Large intestine (tissue), 3 donors: ENCODE measurements at regions not wholly inside any gene's neighbourhood (a gene's known extent, or its start where the extent isn't known, plus 50 kb on each side); places are given as distances from the start of the nearest gene placed in this dataset.

ENCODE experiments used
- DNase-seq, 2 donors: peaks; one replicate each; pipeline versions ENCODE4 v3.0.0 to v3.0.0-alpha.2; 2013
- H3K27ac ChIP-seq: one replicate; pipeline ENCODE4 v1.5.1; 2013; ENCODE audit warnings: low read length
- H3K27me3 ChIP-seq: 2 replicates; pipeline ENCODE4 v1.6.1; 2013; ENCODE audit warnings: low read length; ENCODE audit not compliant: control insufficient read depth, insufficient read depth
- H3K36me3 ChIP-seq: 2 replicates; pipeline ENCODE4 v1.6.1; 2013; ENCODE audit warnings: low read length; ENCODE audit not compliant: control insufficient read depth, insufficient read depth
- H3K4me1 ChIP-seq: one replicate; pipeline ENCODE4 v1.6.1; 2013; ENCODE audit warnings: low read length; ENCODE audit not compliant: control insufficient read depth, insufficient read depth
- H3K4me3 ChIP-seq: one replicate; pipeline ENCODE4 v1.5.1; 2013; ENCODE audit warnings: low read length
- H3K9me3 ChIP-seq: one replicate; pipeline ENCODE4 v1.6.1; 2013; ENCODE audit warnings: mild to moderate bottlenecking, low read depth, low read length, moderate library complexity; ENCODE audit not compliant: control insufficient read depth
- WGBS: methylation state at CpG from one replicate; pipeline ENCODE4 v1.1.5; 2013; ENCODE audit warnings: low lambda C conversion rate; ENCODE audit not compliant: insufficient coverage; 5-methylcytosine and 5-hydroxymethylcytosine counted together

GRCh38 chr3:17939157-17939556, 196.7 kb upstream of the TBC1D5 start:
- WGBS: no CpG with 5 or more reads among the region's 16 CpGs
- Histone ChIP-seq H3K4me1 (no peaks in the 10 kb centered on the region), H3K9me3 (no peaks in the 10 kb centered on the region), H3K4me3 (no peak overlapping the region), H3K27me3 (peaks cover 2% of the 10 kb centered on the region), H3K36me3 (no peaks in the 10 kb centered on the region), H3K27ac (no peak overlapping the region)
- DNase-seq: no peak

- Histone ChIP-seq H3K9me3 (no peaks in the 10 kb centered on the region), H3K4me1 (no peaks in the 10 kb centered on the region), H3K4me3 (no peak overlapping the region), H3K27me3 (peaks cover 2% of the 10 kb centered on the region), H3K36me3 (no peaks in the 10 kb centered on the region), H3K27ac (no peak overlapping the region)
- WGBS: 83% methylated on average over 1 of the region's 3 CpGs
- no peak for DNase-seq
Measured at GRCh38 chr3:17938313-17938712, 195.9 kb upstream of the TBC1D5 start.

- no peak for DNase-seq
- H3K27me3 ChIP-seq: peaks cover 2% of the 10 kb centered on the region
- no peaks in the 10 kb centered on the region for H3K4me1 ChIP-seq
- H3K9me3 ChIP-seq: no peaks in the 10 kb centered on the region
- H3K27ac ChIP-seq: no peak overlapping the region
- no peak overlapping the region for H3K4me3 ChIP-seq
- no peaks in the 10 kb centered on the region for H3K36me3 ChIP-seq
- no CpG with 5 or more reads among the region's 6 CpGs for WGBS
Measured at GRCh38 chr3:17936736-17937480, 194.5 kb upstream of the TBC1D5 start.

- Histone ChIP-seq H3K4me3 (no peak overlapping the region), H3K27me3 (peaks cover 2% of the 10 kb centered on the region), H3K36me3 (no peaks in the 10 kb centered on the region), H3K27ac (no peak overlapping the region), H3K4me1 (no peaks in the 10 kb centered on the region), H3K9me3 (no peaks in the 10 kb centered on the region)
- WGBS: no CpG with 5 or more reads among the region's 4 CpGs
- DNase-seq: no peak
Measured at GRCh38 chr3:17935222-17935621, 192.8 kb upstream of the TBC1D5 start.

GRCh38 chr3:17932136-17932771, 189.8 kb upstream of the TBC1D5 start:
- no peaks in the 10 kb centered on the region for H3K4me1 ChIP-seq
- WGBS: no CpG with 5 or more reads among the region's 2 CpGs
- H3K9me3 ChIP-seq: no peaks in the 10 kb centered on the region
- no peak overlapping the region for H3K4me3 ChIP-seq
- no peak overlapping the region for H3K27ac ChIP-seq
- no peaks in the 10 kb centered on the region for H3K36me3 ChIP-seq
- H3K27me3 ChIP-seq: peaks cover 2% of the 10 kb centered on the region
- no peak for DNase-seq

- no peak overlapping the region for H3K27ac ChIP-seq
- no CpG with 5 or more reads among the region's 1 CpG for WGBS
Measured at GRCh38 chr3:17931131-17931530, 188.7 kb upstream of the TBC1D5 start.

GRCh38 chr3:17928502-17929145, 186.2 kb upstream of the TBC1D5 start:
- no peaks in the 10 kb centered on the region for H3K27me3 ChIP-seq
- 76% methylated on average over 4 of the region's 4 CpGs for WGBS
- H3K9me3 ChIP-seq: no peaks in the 10 kb centered on the region
- no peaks in the 10 kb centered on the region for H3K4me1 ChIP-seq
- H3K36me3 ChIP-seq: no peaks in the 10 kb centered on the region
- no peak for DNase-seq
- no peak overlapping the region for H3K27ac ChIP-seq
- H3K4me3 ChIP-seq: no peak overlapping the region

More at GRCh38 chr3:17931131-17931530, 188.7 kb upstream of the TBC1D5 start:
- H3K36me3 ChIP-seq: no peaks in the 10 kb centered on the region
- no peak for DNase-seq
- no peaks in the 10 kb centered on the region for H3K9me3 ChIP-seq
- peaks cover 2% of the 10 kb centered on the region for H3K27me3 ChIP-seq
- H3K4me1 ChIP-seq: no peaks in the 10 kb centered on the region
- no peak overlapping the region for H3K4me3 ChIP-seq

GRCh38 chr3:17927036-17927435, 184.6 kb upstream of the TBC1D5 start:
- H3K4me3 ChIP-seq: no peak overlapping the region
- WGBS: no CpG with 5 or more reads among the region's 3 CpGs
- H3K36me3 ChIP-seq: no peaks in the 10 kb centered on the region
- H3K9me3 ChIP-seq: no peaks in the 10 kb centered on the region
- no peaks in the 10 kb centered on the region for H3K27me3 ChIP-seq
- no peak for DNase-seq
- no peaks in the 10 kb centered on the region for H3K4me1 ChIP-seq
- no peak overlapping the region for H3K27ac ChIP-seq

GRCh38 chr3:17915341-17915740, 172.9 kb upstream of the TBC1D5 start:
- Histone ChIP-seq H3K27me3 (no peaks in the 10 kb centered on the region), H3K27ac (no peak overlapping the region), H3K4me3 (no peak overlapping the region), H3K9me3 (no peaks in the 10 kb centered on the region), H3K4me1 (peaks cover 3% of the 10 kb centered on the region), H3K36me3 (no peaks in the 10 kb centered on the region)
- 75% methylated on average over 1 of the region's 4 CpGs for WGBS
- DNase-seq: no peak

- 100% methylated on average over 1 of the region's 2 CpGs for WGBS
- Histone ChIP-seq H3K36me3 (no peaks in the 10 kb centered on the region), H3K27ac (no peak overlapping the region)
Measured at GRCh38 chr3:17913359-17913758, 170.9 kb upstream of the TBC1D5 start.

More at GRCh38 chr3:17913359-17913758, 170.9 kb upstream of the TBC1D5 start:
- no peak overlapping the region for H3K4me3 ChIP-seq
- no peak for DNase-seq
- no peaks in the 10 kb centered on the region for H3K27me3 ChIP-seq
- peaks cover 3% of the 10 kb centered on the region for H3K4me1 ChIP-seq
- H3K9me3 ChIP-seq: no peaks in the 10 kb centered on the region
